GM23338 (cell line): ENCODE measurements at regions not wholly inside any gene's neighbourhood (a gene's known extent, or its start where the extent isn't known, plus 50 kb on each side); places are given as distances from the start of the nearest gene placed in this dataset.

Source experiments
- ATAC-seq: fragments of 200-7000 bp; cut with Tn5 transposase; 3 replicates; pipeline ENCODE4 v1.9.1; 2020
- DNase-seq: peaks from one replicate; pipeline ENCODE4 v3.0.0-alpha.2; 2015; ENCODE audit warnings: low spot score
- H2AFZ ChIP-seq: fragments of 200-600 bp; sonication (generic); 2 replicates; pipeline ENCODE4 v1.8.0; 2016; ENCODE audit warnings: antibody characterized with exemption, mild to moderate bottlenecking, moderate library complexity
- H3F3A ChIP-seq: fragments of 200-600 bp; sonication (generic); replicated peaks from 2 replicates; pipeline ENCODE4 v1.8.0; 2017; ENCODE audit warnings: antibody characterized with exemption, mixed run types, low read depth
- H3K27ac ChIP-seq: fragments of 200-600 bp; sonication (generic); 2 replicates; pipeline ENCODE4 v1.6.1; 2016; ENCODE audit warnings: low read depth
- H3K27me3 ChIP-seq: fragments of 200-600 bp; sonication (generic); 2 replicates; pipeline ENCODE4 v1.8.0; 2016; ENCODE audit warnings: mild to moderate bottlenecking, mixed run types, moderate library complexity; ENCODE audit not compliant: insufficient read depth
- H3K36me3 ChIP-seq: fragments of 200-600 bp; sonication (generic); 2 replicates; pipeline ENCODE4 v1.8.0; 2016; ENCODE audit warnings: mild to moderate bottlenecking; ENCODE audit not compliant: insufficient read depth
- H3K4me1 ChIP-seq: fragments of 200-600 bp; sonication (generic); 2 replicates; pipeline ENCODE4 v1.8.0; 2016; ENCODE audit warnings: mild to moderate bottlenecking, moderate library complexity; ENCODE audit not compliant: insufficient read depth
- H3K4me2 ChIP-seq: fragments of 200-600 bp; sonication (generic); 2 replicates; pipeline ENCODE4 v1.7.1; 2017; ENCODE audit warnings: mixed run types
- H3K4me3 ChIP-seq: fragments of 200-600 bp; sonication (generic); 2 replicates; pipeline ENCODE4 v1.6.1; 2016; ENCODE audit warnings: mixed run types
- H3K79me2 ChIP-seq: fragments of 200-600 bp; sonication (generic); replicated peaks from 2 replicates; pipeline ENCODE4 v1.8.0; 2017; ENCODE audit warnings: mild to moderate bottlenecking; ENCODE audit not compliant: insufficient read depth
- H3K9me2 ChIP-seq: fragments of 200-600 bp; sonication (generic); 2 replicates; pipeline ENCODE4 v1.8.0; 2017; ENCODE audit not compliant: insufficient read depth
- H4K20me1 ChIP-seq: fragments of 200-600 bp; sonication (generic); replicated peaks from 2 replicates; pipeline ENCODE4 v1.8.0; 2017; ENCODE audit warnings: mild to moderate bottlenecking; ENCODE audit not compliant: insufficient read depth
- H3K27ac Mint-ChIP-seq: 2 replicates; pipeline ENCODE4 v1.8.0; 2020; ENCODE audit warnings: inconsistent platforms, mild to moderate bottlenecking, moderate library complexity, mixed read lengths
- H3K27me3 Mint-ChIP-seq: 3 replicates; pipeline ENCODE4 v1.8.0; 2022; ENCODE audit warnings: low read depth, mild to moderate bottlenecking, moderate library complexity, mixed read lengths, inconsistent platforms; ENCODE audit not compliant: insufficient read depth, poor library complexity
- H3K36me3 Mint-ChIP-seq: 3 replicates; pipeline ENCODE4 v1.8.0; 2021; ENCODE audit warnings: low read depth, mild to moderate bottlenecking, inconsistent platforms, moderate library complexity, mixed read lengths
- H3K4me1 Mint-ChIP-seq: 3 replicates; pipeline ENCODE4 v1.8.0; 2020; ENCODE audit warnings: mild to moderate bottlenecking, inconsistent platforms, mixed read lengths
- H3K4me3 Mint-ChIP-seq: 3 replicates; pipeline ENCODE4 v1.8.0; 2021; ENCODE audit warnings: moderate library complexity, mild to moderate bottlenecking, inconsistent platforms, mixed read lengths
- H3K9me3 Mint-ChIP-seq: 3 replicates; pipeline ENCODE4 v1.8.0; 2020; ENCODE audit warnings: moderate library complexity, mild to moderate bottlenecking, inconsistent platforms, mixed read lengths
- CREB1 ChIP-seq: fragments of 250-450 bp; sonication (Bioruptor Pico); IDR thresholded peaks from 2 replicates; pipeline ENCODE4 v1.5.0; 2020; ENCODE audit warnings: low read depth, mild to moderate bottlenecking, moderate library complexity
- CTCF ChIP-seq, 2 experiments: fragments of 200-600 bp in 1 of 2; sonication (generic) in 1 of 2; conservative IDR thresholded peaks; 2 replicates each; pipeline versions ENCODE4 v1.5.1 to v1.6.1; 2016 to 2017; ENCODE audit warnings: antibody characterized with exemption in 2 of 2, low read depth in 2 of 2, mild to moderate bottlenecking in 2 of 2, moderate library complexity in 1 of 2
- ETS1 ChIP-seq: IDR thresholded peaks from 2 replicates; pipeline ENCODE4 v1.6.1; 2016; ENCODE audit warnings: antibody characterized with exemption
- EZH2 ChIP-seq: fragments of 200-600 bp; sonication (generic); IDR thresholded peaks from one replicate; pipeline ENCODE4 v1.8.0; 2017; ENCODE audit warnings: antibody characterized with exemption, mild to moderate bottlenecking, low read depth; ENCODE audit not compliant: unreplicated experiment
- EZH2phosphoT487 ChIP-seq: fragments of 200-600 bp; sonication (generic); IDR thresholded peaks from one replicate; pipeline ENCODE4 v1.8.1; 2018; ENCODE audit warnings: antibody characterized with exemption; ENCODE audit not compliant: unreplicated experiment
- JUNB ChIP-seq: IDR thresholded peaks from one replicate; pipeline ENCODE4 v1.6.1; 2016; ENCODE audit warnings: antibody characterized with exemption; ENCODE audit not compliant: unreplicated experiment
- NANOG ChIP-seq: IDR thresholded peaks from 2 replicates; pipeline ENCODE4 v1.6.1; 2016; ENCODE audit warnings: antibody characterized with exemption, borderline replicate concordance
- POLR2AphosphoS5 ChIP-seq: IDR thresholded peaks from 2 replicates; pipeline ENCODE4 v1.6.1; 2016; ENCODE audit warnings: antibody characterized with exemption, low read depth
- REST ChIP-seq: IDR thresholded peaks from one replicate; pipeline ENCODE4 v1.6.1; 2018; ENCODE audit warnings: antibody characterized with exemption; ENCODE audit not compliant: unreplicated experiment
- STAT1 ChIP-seq: IDR thresholded peaks from one replicate; pipeline ENCODE4 v1.6.1; 2016; ENCODE audit warnings: antibody characterized with exemption; ENCODE audit not compliant: unreplicated experiment
- ZNF114 ChIP-seq: fragments of 250-450 bp; sonication (Bioruptor Pico); IDR thresholded peaks from 2 replicates; pipeline ENCODE4 v1.5.0; 2020; ENCODE audit warnings: mild to moderate bottlenecking, moderate library complexity
- ZNF331 ChIP-seq: fragments of 250-450 bp; sonication (Bioruptor Pico); IDR thresholded peaks from 2 replicates; pipeline ENCODE4 v1.5.0; 2020; ENCODE audit warnings: low read depth, mild to moderate bottlenecking, moderate library complexity
- ZNF462 ChIP-seq: fragments of 250-450 bp; sonication (Bioruptor Pico); IDR thresholded peaks from 2 replicates; pipeline ENCODE4 v1.5.0; 2020; ENCODE audit warnings: mild to moderate bottlenecking, moderate library complexity

GRCh38 chr5:86546044-86546443, 71.7 kb upstream of the COX7C start:
- H3K36me3 Mint-ChIP-seq = no peaks in the 10 kb centered on the region
- Histone ChIP-seq H3K79me2 (no peaks in the 10 kb centered on the region), H3K9me2 (no peaks in the 10 kb centered on the region), H2AFZ (peak overlapping the region; percentile 58; the same call in 1 of the 2 replicates), H3K4me3 (no peak overlapping the region), H3K27me3 (no peaks in the 10 kb centered on the region), H3K4me1 (0 out of 2 replicates have a peak, but pooled peaks cover 5% of the 10 kb centered on the region), H3K36me3 (no peaks in the 10 kb centered on the region), H4K20me1 (no peaks in the 10 kb centered on the region), H3K27ac (0 out of 2 replicates have a peak overlapping the region, but pooled peaks have one; percentile 28), H3K4me2 (no peak overlapping the region), H3F3A (no peaks in the 10 kb centered on the region)
- H3K9me3 Mint-ChIP-seq = no peaks in the 10 kb centered on the region
- ATAC-seq (peak; percentile 60), DNase-seq (peak; percentile 19)
- no peak overlapping the region for H3K4me3 Mint-ChIP-seq
- TF ChIP-seq EZH2phosphoT487 = no peak
- no peak for TF ChIP-seq EZH2
- no peak for TF ChIP-seq ZNF114 (CRISPR knock-in tag)
- TF ChIP-seq ZNF331 (CRISPR knock-in tag) = no peak
- no peak for TF ChIP-seq CTCF (conservative IDR thresholded peaks at IDR 0.05; ENCODE audit: low read depth in 2 of 2)
- TF ChIP-seq JUNB = no peak
- no peak for TF ChIP-seq CREB1 (CRISPR knock-in tag)
- TF ChIP-seq REST = no peak
- TF ChIP-seq ETS1 = no peak
- no peak for TF ChIP-seq ZNF462 (CRISPR knock-in tag)
- TF ChIP-seq NANOG = no peak
- no peak for TF ChIP-seq STAT1
- no peak for TF ChIP-seq POLR2AphosphoS5
- peak overlapping the region; percentile 50; the same call in 1 of the 2 replicates for H3K27ac Mint-ChIP-seq
- peaks cover 9% of the 10 kb centered on the region; the same call in 2 of the 3 replicates for H3K4me1 Mint-ChIP-seq
- H3K27me3 Mint-ChIP-seq = no peaks in the 10 kb centered on the region
